OCI-LY1 (cell line): ENCODE measurements at regions not wholly inside any gene's neighbourhood (a gene's known extent, or its start where the extent isn't known, plus 50 kb on each side); places are given as distances from the start of the nearest gene placed in this dataset.

Experiments
- EZH2 ChIP-seq: fragments of 200-600 bp; sonication (generic), shearing (Covaris generic); IDR thresholded peaks from 2 replicates; pipeline ENCODE4 v1.8.0; 2017; ENCODE audit warnings: borderline replicate concordance, mixed run types, mild to moderate bottlenecking, antibody characterized with exemption, low read length, moderate library complexity, mixed read lengths
- TF ChIP-seq, protein P1 (sequence below): fragments of 200-600 bp; sonication (generic), shearing (Covaris generic); IDR thresholded peaks from 2 replicates; pipeline ENCODE4 v1.5.1; 2017; ENCODE audit warnings: mild to moderate bottlenecking, antibody characterized with exemption, low read length, moderate library complexity, mixed read lengths

GRCh38 chr4:114527637-114528036 lies 71.0 kb upstream of the UGT8 start:
- TF ChIP-seq, protein P1, sequence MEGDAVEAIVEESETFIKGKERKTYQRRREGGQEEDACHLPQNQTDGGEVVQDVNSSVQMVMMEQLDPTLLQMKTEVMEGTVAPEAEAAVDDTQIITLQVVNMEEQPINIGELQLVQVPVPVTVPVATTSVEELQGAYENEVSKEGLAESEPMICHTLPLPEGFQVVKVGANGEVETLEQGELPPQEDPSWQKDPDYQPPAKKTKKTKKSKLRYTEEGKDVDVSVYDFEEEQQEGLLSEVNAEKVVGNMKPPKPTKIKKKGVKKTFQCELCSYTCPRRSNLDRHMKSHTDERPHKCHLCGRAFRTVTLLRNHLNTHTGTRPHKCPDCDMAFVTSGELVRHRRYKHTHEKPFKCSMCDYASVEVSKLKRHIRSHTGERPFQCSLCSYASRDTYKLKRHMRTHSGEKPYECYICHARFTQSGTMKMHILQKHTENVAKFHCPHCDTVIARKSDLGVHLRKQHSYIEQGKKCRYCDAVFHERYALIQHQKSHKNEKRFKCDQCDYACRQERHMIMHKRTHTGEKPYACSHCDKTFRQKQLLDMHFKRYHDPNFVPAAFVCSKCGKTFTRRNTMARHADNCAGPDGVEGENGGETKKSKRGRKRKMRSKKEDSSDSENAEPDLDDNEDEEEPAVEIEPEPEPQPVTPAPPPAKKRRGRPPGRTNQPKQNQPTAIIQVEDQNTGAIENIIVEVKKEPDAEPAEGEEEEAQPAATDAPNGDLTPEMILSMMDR = no peak
- no peak for TF ChIP-seq EZH2
